Endothelial cell of umbilical vein (primary cell): ENCODE measurements at regions not wholly inside any gene's neighbourhood (a gene's known extent, or its start where the extent isn't known, plus 50 kb on each side); places are given as distances from the start of the nearest gene placed in this dataset.

ENCODE experiments used
- BruUV-seq: library from RNA; stranded (reverse); fragments of 400-500 nt; replicated peaks from 2 replicates; lab custom pipeline; 2021; lab: Mats Ljungman, UMichigan
- CTCF ChIA-PET: fragments of 300-600, 350-600 bp; sonication (Branson Sonifier 250); formaldehyde crosslinking; loops from one replicate; lab custom pipeline; 2021; ENCODE audit warnings: antibody characterized with exemption, inconsistent platforms; lab: Charles Lee
- POLR2A ChIA-PET: fragments of 300-600, 350-600 bp; sonication (Branson Sonifier 250); formaldehyde crosslinking; loops from one replicate; lab custom pipeline; 2021; ENCODE audit warnings: antibody characterized with exemption, inconsistent platforms; lab: Charles Lee
- DNase-seq: peaks from one replicate; pipeline ENCODE4 v3.0.0-alpha.2; 2011; ENCODE audit warnings: low read depth, low spot score
- FAIRE-seq: peaks from 2 replicates; lab custom pipeline; 2011; peaks lifted over from hg19 to GRCh38; lab: Jason Lieb, UNC
- H2AFZ ChIP-seq: 2 replicates; pipeline ENCODE4 v1.6.0; 2012; ENCODE audit warnings: low read depth, low read length, control low read depth, inconsistent platforms
- H3K27ac ChIP-seq: 2 replicates; pipeline ENCODE4 v1.5.1; 2011; ENCODE audit warnings: low read depth, mild to moderate bottlenecking, control low read depth, low read length, moderate library complexity; ENCODE audit not compliant: insufficient read depth
- H3K27me3 ChIP-seq, 2 experiments: 2 replicates each; pipeline versions ENCODE4 v1.6.0 to v1.6.1; 2011; ENCODE audit warnings: low read length in 2 of 2, mixed read lengths in 1 of 2; ENCODE audit not compliant: control insufficient read depth in 2 of 2, insufficient read depth in 2 of 2
- H3K36me3 ChIP-seq, 2 experiments: 2 replicates in 1 of 2; 3 replicates in 1 of 2; pipeline ENCODE4 v1.5.1; 2011; ENCODE audit warnings: low read length in 2 of 2, mild to moderate bottlenecking in 1 of 2, moderate library complexity in 1 of 2; ENCODE audit not compliant: control insufficient read depth in 2 of 2, insufficient read depth in 2 of 2; ENCODE audit errors: extremely low read depth in 1 of 2
- H3K4me1 ChIP-seq: 3 replicates; pipeline ENCODE4 v1.5.1; 2011; ENCODE audit warnings: mild to moderate bottlenecking, low read length; ENCODE audit not compliant: control insufficient read depth, insufficient read depth; ENCODE audit errors: extremely low read depth
- H3K4me2 ChIP-seq: 2 replicates; pipeline ENCODE4 v1.6.1; 2011; ENCODE audit warnings: low read length, control low read depth, mixed read lengths; ENCODE audit not compliant: insufficient read depth
- H3K4me3 ChIP-seq, 3 experiments: fragments of 200-600 bp in 1 of 3; sonication (generic), shearing (Covaris generic) in 1 of 3; replicated peaks in 1 of 3; 2 replicates each; pipeline ENCODE4 v1.5.1; 2011 to 2016; ENCODE audit warnings: control low read depth in 3 of 3, low read length in 3 of 3, mild to moderate bottlenecking in 2 of 3, inconsistent platforms in 1 of 3, low read depth in 1 of 3, moderate library complexity in 1 of 3; ENCODE audit not compliant: insufficient read depth in 1 of 3
- H3K79me2 ChIP-seq: 2 replicates; pipeline ENCODE4 v1.6.0; 2012; ENCODE audit warnings: low read length, inconsistent platforms; ENCODE audit not compliant: control insufficient read depth, insufficient read depth
- H3K9ac ChIP-seq: replicated peaks from 2 replicates; pipeline ENCODE3; 2011; ENCODE audit warnings: low read length, control low read depth; ENCODE audit not compliant: insufficient read depth; ENCODE audit errors: extremely low read depth
- H3K9me1 ChIP-seq: replicated peaks from 3 replicates; pipeline ENCODE4 v1.6.0; 2011; ENCODE audit warnings: mild to moderate bottlenecking, low read length; ENCODE audit not compliant: control insufficient read depth, insufficient read depth; ENCODE audit errors: extremely low read depth
- H3K9me3 ChIP-seq: replicated peaks from 2 replicates; pipeline ENCODE4 v1.5.1; 2012; ENCODE audit warnings: low read length, inconsistent platforms; ENCODE audit not compliant: control insufficient read depth, insufficient read depth
- H4K20me1 ChIP-seq: replicated peaks from 2 replicates; pipeline ENCODE3; 2011; ENCODE audit warnings: mild to moderate bottlenecking, low read length; ENCODE audit not compliant: control insufficient read depth, insufficient read depth; ENCODE audit errors: extremely low read depth
- EZH2 ChIP-seq: IDR thresholded peaks from 2 replicates; pipeline ENCODE4 v1.6.1; 2012; ENCODE audit warnings: borderline replicate concordance, low read depth, mild to moderate bottlenecking, moderate library complexity, low read length, inconsistent platforms; ENCODE audit not compliant: severe bottlenecking
- FOS ChIP-seq: IDR thresholded peaks from 2 replicates; pipeline ENCODE4 v1.6.1; 2011; ENCODE audit warnings: mild to moderate bottlenecking, low read length, moderate library complexity, borderline replicate concordance; ENCODE audit not compliant: insufficient read depth
- GATA2 ChIP-seq: IDR thresholded peaks from 2 replicates; pipeline ENCODE4 v1.7.0; 2011; ENCODE audit warnings: low read depth, mild to moderate bottlenecking, moderate library complexity, mixed read lengths, low read length; ENCODE audit not compliant: insufficient read length, insufficient read depth
- JUN ChIP-seq: IDR thresholded peaks from 2 replicates; pipeline ENCODE4 v1.6.1; 2011; ENCODE audit warnings: borderline replicate concordance, low read depth; ENCODE audit not compliant: insufficient read length, insufficient read depth
- MYC ChIP-seq: IDR thresholded peaks from one replicate; pipeline ENCODE4 v1.6.1; 2011; ENCODE audit warnings: mild to moderate bottlenecking, low read depth, low read length
- POLR2A ChIP-seq: IDR thresholded peaks from 2 replicates; pipeline ENCODE4 v1.6.1; 2012; ENCODE audit warnings: low read depth, mild to moderate bottlenecking, control low read depth, low read length
- POLR2AphosphoS5 ChIP-seq: IDR thresholded peaks from 2 replicates; pipeline ENCODE4 v1.6.1; 2012; ENCODE audit warnings: low read depth, mild to moderate bottlenecking, control low read depth, low read length, moderate library complexity; ENCODE audit not compliant: insufficient read depth
- dilution Hi-C: fragments of 300-500 bp; cut with MboI; formaldehyde crosslinking; loops from one replicate; pipeline ENCODE4 v1.15.0; 2019; ENCODE audit warnings: low sequenced_read_pairs; ENCODE audit not compliant: extremely low pct_ligation_motif_present
- intact Hi-C: fragments of 100-400 bp; cut with micrococcal nuclease; formaldehyde crosslinking; loops from one replicate; pipeline ENCODE4 v1.10.0; 2022
- TF ChIP-seq, protein P1 (sequence below), 2 donors: IDR thresholded peaks; 1 replicate in 1 of 2; 2 replicates in 1 of 2; pipeline ENCODE4 v1.5.1; 2011; ENCODE audit warnings: low read length in 2 of 2, mild to moderate bottlenecking in 2 of 2, moderate library complexity in 2 of 2, control low read depth in 1 of 2, inconsistent platforms in 1 of 2, low read depth in 1 of 2; ENCODE audit not compliant: insufficient read depth in 1 of 2; ENCODE audit errors: extremely low read depth in 1 of 2
- TF ChIP-seq, protein P2 (sequence below): IDR thresholded peaks from 2 replicates; pipeline ENCODE4 v1.6.1; 2011; ENCODE audit not compliant: insufficient read depth, insufficient read length

DNA sequence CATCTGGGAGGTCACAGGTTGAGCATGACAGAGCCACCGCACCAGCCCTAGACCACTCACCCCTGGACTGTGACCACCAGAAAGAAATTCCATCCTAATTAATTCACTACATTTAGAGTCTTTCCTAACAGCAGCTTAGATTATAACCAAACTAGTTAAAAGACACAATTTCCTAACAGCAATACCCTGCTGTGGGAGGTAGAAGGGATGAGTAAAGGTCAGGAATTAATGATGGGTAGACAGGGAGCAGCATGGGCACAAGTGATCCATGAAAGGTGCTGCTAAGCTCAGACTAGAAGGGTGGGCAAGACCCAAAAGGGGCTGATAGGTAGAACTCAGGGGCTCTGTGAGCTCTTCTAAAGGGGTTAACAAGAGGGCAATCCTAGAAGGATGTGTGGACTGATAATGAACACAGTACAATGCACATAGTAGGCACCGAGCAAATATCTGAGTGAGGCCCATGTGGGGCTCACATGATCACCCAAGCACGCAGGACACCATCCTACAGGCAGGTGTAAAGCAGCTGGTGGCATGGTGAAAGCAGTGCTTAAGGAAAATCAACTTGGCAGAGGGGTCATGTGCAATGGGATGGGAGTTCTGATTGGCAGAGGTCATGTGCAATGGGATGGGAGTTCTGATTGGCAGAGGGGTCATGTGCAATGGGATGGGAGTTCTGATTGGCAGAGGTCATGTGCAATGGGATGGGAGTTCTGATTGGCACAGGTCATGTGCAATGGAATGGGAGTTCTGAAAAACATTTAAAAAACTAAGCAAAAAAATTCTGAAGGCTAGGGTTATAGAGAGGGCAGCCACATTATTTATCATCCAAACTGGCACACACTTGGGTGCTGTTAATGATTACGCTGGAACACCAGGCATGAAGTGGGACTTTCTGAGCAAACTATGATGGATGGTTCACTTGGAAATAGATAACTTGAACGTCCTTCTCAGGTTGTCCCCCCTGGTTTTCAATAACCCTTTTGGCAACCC is 188.2 kb upstream of the FOXQ1 start:
- dilution Hi-C loops = no loop called here

More for the DNA sequence above, 188.2 kb upstream of the FOXQ1 start:
- no TSS peak for BruUV-seq
- Histone ChIP-seq H3K27ac (no peak overlapping the region), H4K20me1 (no peaks in the 10 kb centered on the region), H3K79me2 (no peaks in the 10 kb centered on the region), H2AFZ (no peak overlapping the region), H3K36me3 (no peaks in the 10 kb centered on the region), H3K4me2 (no peak overlapping the region), H3K9ac (no peak overlapping the region), H3K9me1 (no peaks in the 10 kb centered on the region), H3K9me3 (peaks cover 4% of the 10 kb centered on the region), H3K27me3 (no peaks in the 10 kb centered on the region), H3K4me1 (no peaks in the 10 kb centered on the region), H3K4me3 (no peak overlapping the region)
- TF ChIP-seq, protein P1, sequence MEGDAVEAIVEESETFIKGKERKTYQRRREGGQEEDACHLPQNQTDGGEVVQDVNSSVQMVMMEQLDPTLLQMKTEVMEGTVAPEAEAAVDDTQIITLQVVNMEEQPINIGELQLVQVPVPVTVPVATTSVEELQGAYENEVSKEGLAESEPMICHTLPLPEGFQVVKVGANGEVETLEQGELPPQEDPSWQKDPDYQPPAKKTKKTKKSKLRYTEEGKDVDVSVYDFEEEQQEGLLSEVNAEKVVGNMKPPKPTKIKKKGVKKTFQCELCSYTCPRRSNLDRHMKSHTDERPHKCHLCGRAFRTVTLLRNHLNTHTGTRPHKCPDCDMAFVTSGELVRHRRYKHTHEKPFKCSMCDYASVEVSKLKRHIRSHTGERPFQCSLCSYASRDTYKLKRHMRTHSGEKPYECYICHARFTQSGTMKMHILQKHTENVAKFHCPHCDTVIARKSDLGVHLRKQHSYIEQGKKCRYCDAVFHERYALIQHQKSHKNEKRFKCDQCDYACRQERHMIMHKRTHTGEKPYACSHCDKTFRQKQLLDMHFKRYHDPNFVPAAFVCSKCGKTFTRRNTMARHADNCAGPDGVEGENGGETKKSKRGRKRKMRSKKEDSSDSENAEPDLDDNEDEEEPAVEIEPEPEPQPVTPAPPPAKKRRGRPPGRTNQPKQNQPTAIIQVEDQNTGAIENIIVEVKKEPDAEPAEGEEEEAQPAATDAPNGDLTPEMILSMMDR (IDR thresholded peaks at IDR 0.05; ENCODE audit: extremely low read depth in 1 of 2, insufficient read depth in 1 of 2, low read depth in 1 of 2, low read length in 2 of 2) = no peak
- TF ChIP-seq FOS = no peak
- TF ChIP-seq GATA2 = no peak
- TF ChIP-seq EZH2 = no peak
- TF ChIP-seq, protein P2, sequence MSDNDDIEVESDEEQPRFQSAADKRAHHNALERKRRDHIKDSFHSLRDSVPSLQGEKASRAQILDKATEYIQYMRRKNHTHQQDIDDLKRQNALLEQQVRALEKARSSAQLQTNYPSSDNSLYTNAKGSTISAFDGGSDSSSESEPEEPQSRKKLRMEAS = no peak
- no peak for TF ChIP-seq POLR2A
- TF ChIP-seq MYC = no peak
- no peak for TF ChIP-seq JUN
- no peak for TF ChIP-seq POLR2AphosphoS5
- intact Hi-C loops = no loop called here
- POLR2A ChIA-PET = no interaction called here
- CTCF ChIA-PET = no interaction called here
- FAIRE-seq (no peak), DNase-seq (no peak)
